Cardiac muscle cell (in vitro differentiated cells and primary cell): ENCODE measurements at regions not wholly inside any gene's neighbourhood (a gene's known extent, or its start where the extent isn't known, plus 50 kb on each side); places are given as distances from the start of the nearest gene placed in this dataset.

Experiments used
- DNase-seq, 2 donors: peaks; one replicate each; pipeline versions ENCODE4 v3.0.0 to v3.0.0-alpha.2; 2010 to 2017; ENCODE audit warnings: low read depth in 1 of 2, low spot score in 1 of 2
- H3K27ac ChIP-seq: fragments of 200-600 bp; sonication (generic); 2 replicates; pipeline ENCODE4 v1.5.1; 2016
- H3K27me3 ChIP-seq: fragments of 200-600 bp; sonication (generic); 2 replicates; pipeline ENCODE4 v1.6.0; 2016; ENCODE audit warnings: control low read depth
- H3K36me3 ChIP-seq: fragments of 200-600 bp; sonication (generic); 2 replicates; pipeline ENCODE4 v1.5.1; 2016; ENCODE audit warnings: control low read depth
- H3K4me1 ChIP-seq: fragments of 200-600 bp; sonication (generic); 2 replicates; pipeline ENCODE4 v1.8.1; 2017; ENCODE audit warnings: low read depth, mild to moderate bottlenecking, mixed run types
- H3K4me3 ChIP-seq: fragments of 200-600 bp; sonication (generic); 2 replicates; pipeline ENCODE4 v1.5.1; 2016; ENCODE audit warnings: mild to moderate bottlenecking
- H3K9me3 ChIP-seq: fragments of 200-600 bp; sonication (generic); 2 replicates; pipeline ENCODE4 v1.5.1; 2017; ENCODE audit warnings: low read depth, mild to moderate bottlenecking, control low read depth
- CTCF ChIP-seq: IDR thresholded peaks from 2 replicates; pipeline ENCODE4 v1.5.1; 2012; ENCODE audit warnings: low read depth, mild to moderate bottlenecking, low read length

- Histone ChIP-seq H3K27ac (no peak overlapping the region), H3K4me1 (peaks cover 7% of the 10 kb centered on the region), H3K27me3 (no peaks in the 10 kb centered on the region), H3K4me3 (no peak overlapping the region), H3K9me3 (no peaks in the 10 kb centered on the region), H3K36me3 (no peaks in the 10 kb centered on the region)
- no peak for DNase-seq
- TF ChIP-seq CTCF: no peak
These were observed 470.4 kb downstream of the TFAP2B start for GRCh38 chr6:51289041-51289440.

DNA sequence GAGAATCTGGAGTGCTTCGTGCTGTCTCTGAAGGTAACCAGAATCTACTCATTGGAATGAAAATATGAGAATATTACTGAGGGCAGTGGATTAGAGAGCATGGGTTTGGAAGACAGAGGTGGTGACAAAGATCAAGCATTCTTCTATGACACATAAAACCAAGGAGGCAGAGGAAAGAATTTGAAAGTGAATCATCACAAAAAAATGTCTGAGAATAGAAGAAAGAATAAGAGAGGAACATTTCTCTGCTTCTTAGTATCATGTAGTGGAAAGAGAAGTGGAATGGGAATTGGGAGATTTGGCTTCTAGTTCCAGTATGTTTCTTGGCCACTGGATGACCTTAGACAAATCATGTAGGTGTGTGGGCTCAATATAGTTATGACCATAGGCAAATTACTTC is 474.0 kb downstream of the TFAP2B start:
- no peak overlapping the region for H3K4me3 ChIP-seq
- no peaks in the 10 kb centered on the region for H3K9me3 ChIP-seq
- no peaks in the 10 kb centered on the region for H3K27me3 ChIP-seq
- H3K4me1 ChIP-seq: peaks cover 7% of the 10 kb centered on the region
- no peaks in the 10 kb centered on the region for H3K36me3 ChIP-seq
- H3K27ac ChIP-seq: no peak overlapping the region
- TF ChIP-seq CTCF: no peak
- no peak for DNase-seq

GRCh38 chr6:51299621-51300380 is 481.1 kb downstream of the TFAP2B start:
- Histone ChIP-seq H3K36me3 (no peaks in the 10 kb centered on the region), H3K27ac (no peak overlapping the region), H3K27me3 (no peaks in the 10 kb centered on the region), H3K4me3 (no peak overlapping the region), H3K4me1 (no peaks in the 10 kb centered on the region), H3K9me3 (no peaks in the 10 kb centered on the region)
- DNase-seq: no peak
- TF ChIP-seq CTCF: no peak

DNA sequence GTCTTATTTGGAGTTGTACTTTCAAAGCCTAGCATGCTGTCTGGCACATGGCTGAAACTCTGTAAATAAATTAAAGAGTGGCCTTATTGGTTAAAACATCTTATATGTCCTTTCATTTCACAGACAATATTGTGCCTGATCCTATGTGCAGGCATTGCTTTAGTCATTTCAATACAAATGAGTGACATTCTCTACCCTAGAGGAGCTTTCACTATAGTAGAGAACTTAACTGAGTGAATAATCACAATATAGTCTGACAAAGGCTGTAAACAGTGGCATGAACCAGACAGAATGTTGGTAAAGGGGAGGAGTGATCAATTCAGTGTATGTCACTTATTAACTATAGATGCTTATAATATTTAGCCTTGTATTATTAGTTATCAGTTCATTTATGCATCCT is 481.8 kb downstream of the TFAP2B start:
- no peaks in the 10 kb centered on the region for H3K4me1 ChIP-seq
- no peaks in the 10 kb centered on the region for H3K9me3 ChIP-seq
- TF ChIP-seq CTCF: no peak

GRCh38 chr6:51301962-51302361 is 483.3 kb downstream of the TFAP2B start:
- Histone ChIP-seq H3K9me3 (no peaks in the 10 kb centered on the region), H3K4me1 (no peaks in the 10 kb centered on the region), H3K27ac (no peak overlapping the region), H3K4me3 (no peak overlapping the region), H3K36me3 (no peaks in the 10 kb centered on the region), H3K27me3 (no peaks in the 10 kb centered on the region)
- no peak for TF ChIP-seq CTCF
- no peak for DNase-seq

More for the DNA sequence above, 481.8 kb downstream of the TFAP2B start:
- DNase-seq: no peak
- Histone ChIP-seq H3K4me3 (no peak overlapping the region), H3K36me3 (no peaks in the 10 kb centered on the region), H3K27me3 (no peaks in the 10 kb centered on the region), H3K27ac (no peak overlapping the region)
